H7 (cell line): ENCODE measurements at regions not wholly inside any gene's neighbourhood (a gene's known extent, or its start where the extent isn't known, plus 50 kb on each side); places are given as distances from the start of the nearest gene placed in this dataset.

Source experiments
- DNase-seq: peaks from one replicate; pipeline ENCODE4 v3.0.0; 2012
- H3K27me3 ChIP-seq: 2 replicates; pipeline ENCODE4 v1.6.0; 2011; ENCODE audit warnings: mild to moderate bottlenecking, low read length; ENCODE audit not compliant: control insufficient read depth, insufficient read depth
- H3K36me3 ChIP-seq: replicated peaks from 2 replicates; pipeline ENCODE4 v1.5.1; 2011; ENCODE audit warnings: low read length; ENCODE audit not compliant: control insufficient read depth, insufficient read depth
- H3K4me3 ChIP-seq: 2 replicates; pipeline ENCODE4 v1.5.1; 2011; ENCODE audit warnings: low read depth, mild to moderate bottlenecking, control low read depth, low read length, moderate library complexity; ENCODE audit not compliant: insufficient read depth

- DNase-seq: no peak
- no peak overlapping the region for H3K4me3 ChIP-seq
- no peaks in the 10 kb centered on the region for H3K27me3 ChIP-seq
- H3K36me3 ChIP-seq: no peaks in the 10 kb centered on the region
These were observed 361.1 kb downstream of the GLRX3 start for GRCh38 chr10:130497056-130498010.

- no peak overlapping the region for H3K4me3 ChIP-seq
- H3K36me3 ChIP-seq: no peaks in the 10 kb centered on the region
- DNase-seq: no peak
- H3K27me3 ChIP-seq: no peaks in the 10 kb centered on the region
These were observed 361.9 kb downstream of the GLRX3 start for GRCh38 chr10:130498042-130498441.

GRCh38 chr10:130498934-130499333 is 362.7 kb downstream of the GLRX3 start:
- DNase-seq: no peak
- H3K36me3 ChIP-seq: no peaks in the 10 kb centered on the region
- H3K27me3 ChIP-seq: no peaks in the 10 kb centered on the region

GRCh38 chr10:130499541-130499940 is 363.4 kb downstream of the GLRX3 start:
- H3K4me3 ChIP-seq: no peak overlapping the region

More at GRCh38 chr10:130498934-130499333, 362.7 kb downstream of the GLRX3 start:
- no peak overlapping the region for H3K4me3 ChIP-seq

GRCh38 chr10:130500261-130501000 is 364.2 kb downstream of the GLRX3 start:
- DNase-seq: no peak
- H3K27me3 ChIP-seq: no peaks in the 10 kb centered on the region
- no peaks in the 10 kb centered on the region for H3K36me3 ChIP-seq

More at GRCh38 chr10:130499541-130499940, 363.4 kb downstream of the GLRX3 start:
- no peak for DNase-seq
- Histone ChIP-seq H3K27me3 (no peaks in the 10 kb centered on the region), H3K36me3 (no peaks in the 10 kb centered on the region)

GRCh38 chr10:130507461-130507860 is 371.3 kb downstream of the GLRX3 start:
- Histone ChIP-seq H3K36me3 (no peaks in the 10 kb centered on the region), H3K4me3 (no peak overlapping the region), H3K27me3 (no peaks in the 10 kb centered on the region)
- DNase-seq: no peak

More at GRCh38 chr10:130500261-130501000, 364.2 kb downstream of the GLRX3 start:
- H3K4me3 ChIP-seq: no peak overlapping the region

GRCh38 chr10:130509881-130510689 is 373.9 kb downstream of the GLRX3 start:
- H3K27me3 ChIP-seq: no peaks in the 10 kb centered on the region
- H3K4me3 ChIP-seq: no peak overlapping the region
- H3K36me3 ChIP-seq: no peaks in the 10 kb centered on the region

GRCh38 chr10:130510755-130511154 is 374.6 kb downstream of the GLRX3 start:
- no peak for DNase-seq
- Histone ChIP-seq H3K27me3 (no peaks in the 10 kb centered on the region), H3K4me3 (no peak overlapping the region)

More at GRCh38 chr10:130509881-130510689, 373.9 kb downstream of the GLRX3 start:
- no peak for DNase-seq

GRCh38 chr10:130511766-130512165 is 375.6 kb downstream of the GLRX3 start:
- no peaks in the 10 kb centered on the region for H3K36me3 ChIP-seq
- DNase-seq: no peak
- H3K27me3 ChIP-seq: no peaks in the 10 kb centered on the region
- H3K4me3 ChIP-seq: no peak overlapping the region

More at GRCh38 chr10:130510755-130511154, 374.6 kb downstream of the GLRX3 start:
- no peaks in the 10 kb centered on the region for H3K36me3 ChIP-seq

- Histone ChIP-seq H3K4me3 (no peak overlapping the region), H3K27me3 (no peaks in the 10 kb centered on the region), H3K36me3 (no peaks in the 10 kb centered on the region)
- DNase-seq: no peak
These were observed 376.7 kb downstream of the GLRX3 start for GRCh38 chr10:130512936-130513335.

- no peaks in the 10 kb centered on the region for H3K27me3 ChIP-seq
- H3K4me3 ChIP-seq: no peak overlapping the region
- H3K36me3 ChIP-seq: no peaks in the 10 kb centered on the region
- DNase-seq: no peak
These were observed 377.7 kb downstream of the GLRX3 start for GRCh38 chr10:130513686-130514476.

- Histone ChIP-seq H3K27me3 (no peaks in the 10 kb centered on the region), H3K4me3 (no peak overlapping the region), H3K36me3 (no peaks in the 10 kb centered on the region)
- DNase-seq: no peak
These were observed 379.5 kb downstream of the GLRX3 start for GRCh38 chr10:130515670-130516069.

- no peak for DNase-seq
- H3K27me3 ChIP-seq: no peaks in the 10 kb centered on the region
- H3K4me3 ChIP-seq: no peak overlapping the region
- H3K36me3 ChIP-seq: no peaks in the 10 kb centered on the region
These were observed 380.0 kb downstream of the GLRX3 start for GRCh38 chr10:130516141-130516735.
